Neural crest cell (in vitro differentiated cells): ENCODE measurements at regions not wholly inside any gene's neighbourhood (a gene's known extent, or its start where the extent isn't known, plus 50 kb on each side); places are given as distances from the start of the nearest gene placed in this dataset.

Source experiments
- DNase-seq: peaks from one replicate; pipeline ENCODE4 v3.0.0; 2021; ENCODE audit warnings: low read depth, mixed read lengths, low spot score
- H3K27ac Mint-ChIP-seq: one replicate; pipeline ENCODE4 v1.8.0; 2021; ENCODE audit warnings: mild to moderate bottlenecking, mixed read lengths; ENCODE audit not compliant: unreplicated experiment
- H3K27me3 Mint-ChIP-seq: 2 replicates; pipeline ENCODE4 v1.8.0; 2021; ENCODE audit warnings: low read depth, mild to moderate bottlenecking, mixed read lengths
- H3K36me3 Mint-ChIP-seq: 2 replicates; pipeline ENCODE4 v1.8.0; 2021; ENCODE audit warnings: low read depth, mild to moderate bottlenecking, mixed read lengths
- H3K4me1 Mint-ChIP-seq: 2 replicates; pipeline ENCODE4 v1.8.0; 2021; ENCODE audit warnings: mixed read lengths
- H3K4me3 Mint-ChIP-seq: one replicate; pipeline ENCODE4 v1.8.0; 2021; ENCODE audit warnings: mild to moderate bottlenecking, mixed read lengths
- H3K9me3 Mint-ChIP-seq: 2 replicates; pipeline ENCODE4 v1.8.0; 2021; ENCODE audit warnings: mixed read lengths
- TF ChIP-seq, protein P1 (sequence below): fragments of 200-600 bp; sonication (generic); conservative IDR thresholded peaks from 2 replicates; pipeline ENCODE4 v1.5.0; 2021; ENCODE audit warnings: antibody characterized with exemption, mild to moderate bottlenecking

DNA sequence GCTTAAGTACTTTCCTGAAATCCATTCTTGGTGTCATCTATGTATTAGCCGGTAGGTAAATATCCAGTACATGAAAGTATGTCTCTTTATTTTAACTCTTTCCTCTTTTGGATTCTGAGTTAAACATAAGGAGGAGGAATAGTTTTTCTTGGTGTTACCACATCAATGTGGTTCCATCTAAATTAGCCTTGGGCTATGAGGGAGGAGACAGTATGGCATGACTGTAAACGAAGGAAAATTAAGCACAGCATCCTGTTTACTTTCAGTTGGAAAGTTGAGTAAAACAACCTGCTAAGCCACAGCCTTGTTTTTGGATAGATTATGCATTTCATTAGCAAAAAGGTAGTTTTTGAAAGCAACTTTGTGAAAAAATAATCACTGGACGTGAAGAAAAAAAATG, 693.0 kb upstream of the SOX9 start:
- H3K27me3 Mint-ChIP-seq = no peaks in the 10 kb centered on the region
- DNase-seq = no peak
- peaks cover 8% of the 10 kb centered on the region for H3K9me3 Mint-ChIP-seq
- no peak overlapping the region for H3K4me3 Mint-ChIP-seq
- H3K4me1 Mint-ChIP-seq = no peaks in the 10 kb centered on the region
- H3K36me3 Mint-ChIP-seq = peaks cover 3% of the 10 kb centered on the region
- TF ChIP-seq, protein P1, sequence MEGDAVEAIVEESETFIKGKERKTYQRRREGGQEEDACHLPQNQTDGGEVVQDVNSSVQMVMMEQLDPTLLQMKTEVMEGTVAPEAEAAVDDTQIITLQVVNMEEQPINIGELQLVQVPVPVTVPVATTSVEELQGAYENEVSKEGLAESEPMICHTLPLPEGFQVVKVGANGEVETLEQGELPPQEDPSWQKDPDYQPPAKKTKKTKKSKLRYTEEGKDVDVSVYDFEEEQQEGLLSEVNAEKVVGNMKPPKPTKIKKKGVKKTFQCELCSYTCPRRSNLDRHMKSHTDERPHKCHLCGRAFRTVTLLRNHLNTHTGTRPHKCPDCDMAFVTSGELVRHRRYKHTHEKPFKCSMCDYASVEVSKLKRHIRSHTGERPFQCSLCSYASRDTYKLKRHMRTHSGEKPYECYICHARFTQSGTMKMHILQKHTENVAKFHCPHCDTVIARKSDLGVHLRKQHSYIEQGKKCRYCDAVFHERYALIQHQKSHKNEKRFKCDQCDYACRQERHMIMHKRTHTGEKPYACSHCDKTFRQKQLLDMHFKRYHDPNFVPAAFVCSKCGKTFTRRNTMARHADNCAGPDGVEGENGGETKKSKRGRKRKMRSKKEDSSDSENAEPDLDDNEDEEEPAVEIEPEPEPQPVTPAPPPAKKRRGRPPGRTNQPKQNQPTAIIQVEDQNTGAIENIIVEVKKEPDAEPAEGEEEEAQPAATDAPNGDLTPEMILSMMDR = no peak
- H3K27ac Mint-ChIP-seq = no peak overlapping the region

DNA sequence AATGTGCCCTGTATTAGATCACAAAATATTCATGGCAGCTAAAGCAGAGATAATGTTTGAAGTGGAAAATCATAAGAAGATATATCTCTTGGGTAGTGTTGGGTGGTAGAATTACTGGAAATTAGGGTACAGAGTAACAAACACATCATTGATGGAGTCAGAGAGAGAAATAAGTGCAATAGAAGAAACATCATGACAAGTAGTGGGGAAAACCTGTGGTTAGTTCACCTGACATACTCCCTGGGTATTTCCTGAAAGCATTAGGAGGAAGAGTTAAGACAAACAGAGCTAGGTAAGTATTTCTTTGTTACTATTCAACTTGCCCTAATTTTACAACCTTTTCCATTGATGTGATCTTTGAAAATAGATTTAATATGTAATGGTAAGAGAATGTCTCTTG, 691.9 kb upstream of the SOX9 start:
- Mint-ChIP-seq H3K9me3 (peaks cover 5% of the 10 kb centered on the region), H3K27me3 (no peaks in the 10 kb centered on the region), H3K27ac (no peak overlapping the region), H3K4me3 (no peak overlapping the region), H3K36me3 (no peaks in the 10 kb centered on the region), H3K4me1 (no peaks in the 10 kb centered on the region)
- no peak for DNase-seq
- TF ChIP-seq, protein P1 = no peak

DNA sequence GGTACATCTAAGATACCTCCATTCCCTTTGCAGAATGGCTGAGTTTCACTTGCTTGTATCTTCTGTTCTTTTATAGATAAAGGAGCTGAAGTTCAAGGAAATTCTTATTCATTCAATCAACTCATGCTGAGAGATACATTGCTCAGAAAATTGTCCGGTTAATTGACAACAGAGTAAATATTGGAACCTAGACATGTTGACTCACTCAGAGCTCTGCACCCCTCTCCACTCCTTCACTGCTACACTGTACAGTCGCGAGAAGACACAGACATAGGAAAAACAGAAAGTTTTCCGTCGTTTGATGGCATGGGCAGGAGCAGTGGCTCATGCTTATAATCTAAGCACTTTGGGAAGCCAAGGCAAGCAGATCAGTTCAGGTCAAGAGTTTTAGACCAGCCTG, 690.5 kb upstream of the SOX9 start:
- peaks cover 5% of the 10 kb centered on the region for H3K9me3 Mint-ChIP-seq
- TF ChIP-seq, protein P1 = no peak
- no peaks in the 10 kb centered on the region for H3K36me3 Mint-ChIP-seq
- no peak overlapping the region for H3K27ac Mint-ChIP-seq
- no peaks in the 10 kb centered on the region for H3K4me1 Mint-ChIP-seq
- H3K4me3 Mint-ChIP-seq = no peak overlapping the region
- no peak for DNase-seq
- no peaks in the 10 kb centered on the region for H3K27me3 Mint-ChIP-seq

DNA sequence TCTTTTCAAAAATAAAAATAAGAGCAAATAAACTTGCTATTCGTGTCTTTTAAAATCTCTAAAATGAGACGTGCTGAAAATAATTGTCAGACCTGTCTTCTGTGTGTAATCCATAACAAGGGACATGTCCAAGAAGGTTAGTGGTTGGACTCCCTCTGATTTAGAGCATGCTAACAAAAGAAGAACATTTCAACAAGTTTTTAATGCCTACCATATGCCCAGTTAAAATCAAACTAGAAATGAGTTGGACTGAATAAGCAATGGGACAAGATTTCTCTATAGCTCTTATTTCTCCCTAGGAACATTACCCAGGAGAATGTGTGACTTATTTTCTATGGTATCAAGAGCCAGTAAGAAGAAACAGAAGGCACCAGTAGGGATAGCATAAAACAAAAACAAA, 689.7 kb upstream of the SOX9 start:
- no peak for DNase-seq
- H3K4me1 Mint-ChIP-seq = no peaks in the 10 kb centered on the region
- H3K9me3 Mint-ChIP-seq = peaks cover 5% of the 10 kb centered on the region
- no peaks in the 10 kb centered on the region for H3K27me3 Mint-ChIP-seq
- H3K36me3 Mint-ChIP-seq = no peaks in the 10 kb centered on the region
- no peak overlapping the region for H3K4me3 Mint-ChIP-seq
- TF ChIP-seq, protein P1 = no peak
- H3K27ac Mint-ChIP-seq = no peak overlapping the region

DNA sequence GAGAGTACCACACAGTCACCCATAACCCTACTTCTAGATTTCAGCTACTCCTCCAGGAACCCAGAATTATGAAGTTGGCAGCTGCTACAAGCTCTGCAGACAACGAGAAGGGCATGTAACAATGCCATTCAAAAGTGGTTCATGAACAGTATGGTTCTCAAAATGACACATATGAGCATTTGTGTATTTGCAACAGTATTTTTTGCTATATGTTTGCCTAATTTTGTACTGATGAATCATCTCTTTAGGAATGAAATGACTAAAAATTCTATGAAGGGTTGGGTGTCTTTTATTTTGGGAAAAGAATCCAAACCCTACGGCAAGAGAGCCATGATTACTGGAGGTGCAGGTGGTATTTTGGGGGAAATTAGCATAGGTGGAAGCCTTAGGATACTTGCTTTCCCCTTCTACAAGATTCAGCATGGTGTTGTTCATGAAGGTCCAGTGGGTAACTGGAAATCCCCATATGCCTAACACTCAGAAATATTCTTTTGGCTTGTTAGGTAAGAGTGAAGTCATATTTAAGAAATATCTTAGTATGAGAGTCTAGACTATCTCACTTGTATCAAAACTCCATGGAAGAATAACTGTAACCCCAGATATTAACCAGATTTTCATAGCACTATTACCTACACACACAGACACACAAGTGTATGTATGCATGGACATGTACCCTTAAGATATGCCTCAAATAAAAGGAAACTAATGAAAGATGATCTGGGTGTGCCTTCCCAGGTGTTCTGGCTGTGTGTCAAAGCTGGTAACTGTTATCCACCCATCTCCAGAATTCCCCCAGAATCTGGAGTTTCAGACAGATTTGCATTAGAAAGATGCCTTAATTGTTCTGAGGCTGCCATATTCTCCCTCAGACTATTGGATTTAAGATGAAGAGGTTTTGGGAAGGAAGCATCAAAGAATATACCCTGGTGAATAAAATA, 688.2 kb upstream of the SOX9 start:
- Mint-ChIP-seq H3K4me3 (no peak overlapping the region), H3K4me1 (no peaks in the 10 kb centered on the region), H3K36me3 (no peaks in the 10 kb centered on the region), H3K27ac (no peak overlapping the region), H3K27me3 (no peaks in the 10 kb centered on the region), H3K9me3 (peaks cover 5% of the 10 kb centered on the region)
- TF ChIP-seq, protein P1 = no peak
- DNase-seq = no peak
